22Rv1 (cell line): ENCODE measurements at regions not wholly inside any gene's neighbourhood (a gene's known extent, or its start where the extent isn't known, plus 50 kb on each side); places are given as distances from the start of the nearest gene placed in this dataset.

Experiments used
- CTCF ChIP-seq: fragments of 450-650 bp; IDR thresholded peaks from 2 replicates; pipeline ENCODE4 v1.5.1; 2017; ENCODE audit warnings: mild to moderate bottlenecking
- ZFX ChIP-seq: fragments of 450-650 bp; IDR thresholded peaks from 2 replicates; pipeline ENCODE4 v1.6.1; 2017; ENCODE audit warnings: antibody characterized with exemption, borderline replicate concordance

GRCh38 chr13:72286421-72286820 is 419.4 kb upstream of the DACH1 start:
- TF ChIP-seq CTCF (no peak), ZFX (no peak)
